Glutamatergic neuron (in vitro differentiated cells): ENCODE measurements at regions not wholly inside any gene's neighbourhood (a gene's known extent, or its start where the extent isn't known, plus 50 kb on each side); places are given as distances from the start of the nearest gene placed in this dataset.

Source experiments
- DNase-seq: peaks from one replicate; pipeline ENCODE4 v3.0.0; 2022
- H3K27ac Mint-ChIP-seq: one replicate; pipeline ENCODE4 v1.8.0; 2020; ENCODE audit warnings: mild to moderate bottlenecking, mixed read lengths, inconsistent platforms; ENCODE audit not compliant: unreplicated experiment
- H3K27me3 Mint-ChIP-seq: one replicate; pipeline ENCODE4 v1.8.0; 2020; ENCODE audit warnings: mild to moderate bottlenecking, moderate library complexity, mixed read lengths, inconsistent platforms; ENCODE audit not compliant: unreplicated experiment
- H3K36me3 Mint-ChIP-seq: one replicate; pipeline ENCODE4 v1.8.0; 2020; ENCODE audit warnings: mild to moderate bottlenecking, mixed read lengths, inconsistent platforms; ENCODE audit not compliant: unreplicated experiment
- H3K4me1 Mint-ChIP-seq: one replicate; pipeline ENCODE4 v1.8.0; 2020; ENCODE audit warnings: mild to moderate bottlenecking, low read depth, mixed read lengths, inconsistent platforms; ENCODE audit not compliant: unreplicated experiment
- H3K4me3 Mint-ChIP-seq: one replicate; pipeline ENCODE4 v1.8.0; 2020; ENCODE audit warnings: mild to moderate bottlenecking, mixed read lengths, inconsistent platforms; ENCODE audit not compliant: unreplicated experiment
- H3K9me3 Mint-ChIP-seq: one replicate; pipeline ENCODE4 v1.8.0; 2020; ENCODE audit warnings: mild to moderate bottlenecking, moderate library complexity, mixed read lengths, inconsistent platforms; ENCODE audit not compliant: unreplicated experiment
- CTCF ChIP-seq: fragments of 200-600 bp; sonication (generic); IDR thresholded peaks from one replicate; pipeline ENCODE4 v1.5.0; 2021; ENCODE audit not compliant: partially characterized antibody, unreplicated experiment

GRCh38 chr5:112112346-112112745 lies 306.7 kb downstream of the EPB41L4A start:
- H3K27me3 Mint-ChIP-seq: peaks cover 3% of the 10 kb centered on the region
- no peaks in the 10 kb centered on the region for H3K9me3 Mint-ChIP-seq
- H3K4me3 Mint-ChIP-seq: no peak overlapping the region
- no peak for TF ChIP-seq CTCF
- H3K27ac Mint-ChIP-seq: no peak overlapping the region
- peaks cover 9% of the 10 kb centered on the region for H3K4me1 Mint-ChIP-seq
- no peak for DNase-seq
- no peaks in the 10 kb centered on the region for H3K36me3 Mint-ChIP-seq

- Mint-ChIP-seq H3K27me3 (peaks cover 3% of the 10 kb centered on the region), H3K36me3 (no peaks in the 10 kb centered on the region), H3K4me3 (no peak overlapping the region), H3K9me3 (peaks cover 2% of the 10 kb centered on the region), H3K27ac (no peak overlapping the region), H3K4me1 (peaks cover 9% of the 10 kb centered on the region)
- DNase-seq: no peak
- TF ChIP-seq CTCF: no peak
Measured at GRCh38 chr5:112109331-112110007, 309.6 kb downstream of the EPB41L4A start.

GRCh38 chr5:112106878-112107277 lies 312.2 kb downstream of the EPB41L4A start:
- DNase-seq: no peak
- Mint-ChIP-seq H3K36me3 (no peaks in the 10 kb centered on the region), H3K27me3 (peaks cover 3% of the 10 kb centered on the region), H3K27ac (no peak overlapping the region), H3K4me3 (no peak overlapping the region), H3K4me1 (no peaks in the 10 kb centered on the region), H3K9me3 (peaks cover 2% of the 10 kb centered on the region)
- TF ChIP-seq CTCF: no peak

GRCh38 chr5:112097768-112098167 lies 321.3 kb downstream of the EPB41L4A start:
- TF ChIP-seq CTCF: no peak

GRCh38 chr5:112087222-112087621 lies 330.2 kb upstream of the NREP start:
- no peak overlapping the region for H3K27ac Mint-ChIP-seq
- H3K27me3 Mint-ChIP-seq: no peaks in the 10 kb centered on the region

More at GRCh38 chr5:112097768-112098167, 321.3 kb downstream of the EPB41L4A start:
- Mint-ChIP-seq H3K9me3 (no peaks in the 10 kb centered on the region), H3K27me3 (no peaks in the 10 kb centered on the region), H3K27ac (no peak overlapping the region), H3K36me3 (peaks cover 4% of the 10 kb centered on the region), H3K4me3 (no peak overlapping the region), H3K4me1 (no peaks in the 10 kb centered on the region)
- no peak for DNase-seq

More at GRCh38 chr5:112087222-112087621, 330.2 kb upstream of the NREP start:
- Mint-ChIP-seq H3K4me3 (no peak overlapping the region), H3K36me3 (no peaks in the 10 kb centered on the region), H3K4me1 (no peaks in the 10 kb centered on the region), H3K9me3 (no peaks in the 10 kb centered on the region)
- no peak for TF ChIP-seq CTCF
- no peak for DNase-seq
